HG03565 (cell line): ENCODE measurements at regions not wholly inside any gene's neighbourhood (a gene's known extent, or its start where the extent isn't known, plus 50 kb on each side); places are given as distances from the start of the nearest gene placed in this dataset.
"Not testable (repeated sequence)": the region's sequence is repeated elsewhere in the genome, so short reads cannot be mapped to it uniquely, and the experiment has no call there.

Experiments used
- ATAC-seq: cut with Tn5 transposase; IDR thresholded peaks from one replicate; pipeline ENCODE4 v1.9.1; 2021; ENCODE audit warnings: mild to moderate bottlenecking, moderate library complexity; ENCODE audit not compliant: unreplicated experiment

- ATAC-seq: no peak
These were observed 327.5 kb upstream of the PHF14 start for GRCh38 chr7:10646194-10646593.

DNA sequence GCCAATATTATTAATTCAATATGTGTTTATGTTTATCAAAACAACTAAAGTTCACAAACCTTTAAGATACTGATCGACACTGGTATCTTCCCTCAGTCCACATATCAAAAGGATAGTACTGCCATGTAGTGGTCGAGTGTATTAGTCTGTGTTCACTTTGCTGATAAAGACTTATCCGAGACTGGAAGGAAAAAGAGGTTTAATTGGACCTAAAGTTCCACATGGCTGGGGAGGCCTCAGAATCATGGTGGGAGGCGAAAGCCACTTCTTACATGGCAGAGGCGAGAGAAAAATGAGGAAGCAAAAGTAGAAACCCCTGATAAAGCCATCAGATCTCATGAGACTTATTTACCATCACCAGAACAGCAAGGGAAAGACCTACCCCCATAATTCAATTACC lies 325.4 kb upstream of the PHF14 start:
- no peak for ATAC-seq

DNA sequence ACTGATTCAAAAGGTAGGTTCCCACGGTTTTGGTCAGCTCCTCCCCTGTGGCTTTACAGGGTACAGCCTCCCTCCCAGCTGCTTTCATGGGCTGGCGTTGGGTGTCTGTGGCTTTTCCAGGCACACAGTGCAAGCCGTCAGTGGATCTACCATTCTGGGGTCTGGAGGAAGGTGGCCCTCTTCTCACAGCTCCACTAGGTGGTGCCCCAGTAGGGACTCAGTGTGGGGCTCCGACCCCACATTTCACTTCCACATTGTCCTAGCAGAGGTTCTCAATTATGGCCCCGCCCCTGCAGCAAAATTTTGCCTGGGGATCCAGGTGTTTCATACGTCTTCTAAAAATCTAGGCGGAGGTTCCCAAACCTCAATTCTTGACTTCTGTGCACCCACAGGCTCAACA lies 324.6 kb upstream of the PHF14 start:
- ATAC-seq: not testable (repeated sequence)

- ATAC-seq: no peak
These were observed 318.6 kb upstream of the PHF14 start for GRCh38 chr7:10655031-10655430.

DNA sequence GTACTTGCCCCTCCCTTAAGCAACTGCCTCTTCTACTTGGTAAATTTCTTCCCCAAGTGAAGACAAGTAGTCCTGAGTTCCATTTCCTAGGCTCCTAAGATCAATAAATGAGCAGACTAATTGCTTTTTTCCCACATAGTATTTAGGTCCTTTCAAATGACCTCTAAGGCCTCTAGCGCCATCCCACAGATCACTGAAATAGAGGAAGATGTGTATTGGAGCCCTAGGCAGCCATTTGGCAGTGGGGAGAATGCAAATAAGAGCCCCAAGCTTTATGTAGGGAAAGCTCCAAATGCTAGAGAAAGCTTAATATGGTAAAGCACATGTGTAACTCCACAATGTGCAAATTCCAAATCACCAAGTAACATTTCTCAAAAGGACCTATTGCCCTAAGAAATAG lies 316.5 kb upstream of the PHF14 start:
- ATAC-seq: no peak

- ATAC-seq: no peak
These were observed 315.8 kb upstream of the PHF14 start for GRCh38 chr7:10657837-10658236.

- ATAC-seq: no peak
These were observed 311.2 kb upstream of the PHF14 start for GRCh38 chr7:10662491-10662890.

DNA sequence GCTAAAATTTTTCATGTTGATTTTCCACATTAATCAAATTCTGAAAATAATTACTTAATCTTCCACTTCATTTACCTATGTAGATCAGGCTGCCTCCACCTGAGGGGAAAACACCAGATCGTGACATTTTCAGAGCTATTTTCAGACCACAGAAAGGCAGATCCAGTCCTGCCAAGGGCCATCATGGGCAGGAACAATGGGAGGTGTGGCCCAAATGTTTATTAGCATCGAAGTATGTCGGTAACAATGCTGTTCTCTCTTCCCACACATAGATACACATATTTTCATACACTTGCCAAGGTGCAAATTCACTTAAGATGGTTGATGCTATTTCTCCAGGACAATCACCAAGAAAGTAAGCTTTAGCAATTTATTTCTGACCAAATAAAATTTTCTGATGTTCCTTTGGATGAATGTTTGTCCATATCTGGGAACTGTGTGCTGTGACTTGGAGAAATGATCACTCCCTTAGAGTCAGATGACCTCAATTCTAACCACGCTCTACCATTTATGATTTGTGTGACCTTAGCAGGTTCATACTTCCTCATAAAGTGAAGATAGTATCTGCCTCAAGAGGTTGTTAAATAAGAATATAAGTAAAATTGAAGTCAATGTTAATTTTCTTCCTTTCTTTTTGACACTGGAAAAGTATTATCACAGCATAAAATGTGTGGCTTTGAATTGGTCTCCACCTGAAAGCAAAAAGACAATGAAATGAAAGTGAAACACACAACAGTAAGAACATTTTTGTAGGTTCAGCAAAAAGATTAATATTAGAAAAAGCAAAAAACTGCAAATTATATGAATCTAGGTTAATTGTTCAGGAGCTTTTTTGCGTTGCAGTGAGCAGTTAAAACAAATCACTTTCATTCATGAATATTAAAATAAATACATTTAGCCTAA lies 310.4 kb upstream of the PHF14 start:
- peak; percentile 53 for ATAC-seq

DNA sequence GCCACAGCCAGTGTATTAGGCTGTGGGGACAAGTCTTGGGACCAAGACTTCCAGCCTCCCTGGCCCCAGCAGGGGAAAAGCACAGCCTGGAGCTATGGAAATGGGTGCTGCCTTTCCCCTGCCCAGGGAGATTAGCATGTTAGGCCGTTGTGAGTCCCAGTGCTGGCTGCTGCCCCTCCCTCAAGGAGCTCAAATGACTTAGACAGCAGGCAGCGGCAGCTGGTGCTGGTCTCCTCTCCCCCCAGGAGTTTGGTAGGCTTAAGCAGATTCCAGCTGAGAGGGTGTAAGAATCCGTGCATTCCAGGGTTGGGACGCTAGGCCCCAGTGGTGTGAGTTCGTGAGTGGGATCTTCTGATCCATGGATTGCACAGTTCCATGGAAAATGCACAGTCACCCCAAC lies 301.5 kb upstream of the PHF14 start:
- no peak for ATAC-seq

- no peak for ATAC-seq
These were observed 296.5 kb upstream of the PHF14 start for GRCh38 chr7:10677211-10677610.

DNA sequence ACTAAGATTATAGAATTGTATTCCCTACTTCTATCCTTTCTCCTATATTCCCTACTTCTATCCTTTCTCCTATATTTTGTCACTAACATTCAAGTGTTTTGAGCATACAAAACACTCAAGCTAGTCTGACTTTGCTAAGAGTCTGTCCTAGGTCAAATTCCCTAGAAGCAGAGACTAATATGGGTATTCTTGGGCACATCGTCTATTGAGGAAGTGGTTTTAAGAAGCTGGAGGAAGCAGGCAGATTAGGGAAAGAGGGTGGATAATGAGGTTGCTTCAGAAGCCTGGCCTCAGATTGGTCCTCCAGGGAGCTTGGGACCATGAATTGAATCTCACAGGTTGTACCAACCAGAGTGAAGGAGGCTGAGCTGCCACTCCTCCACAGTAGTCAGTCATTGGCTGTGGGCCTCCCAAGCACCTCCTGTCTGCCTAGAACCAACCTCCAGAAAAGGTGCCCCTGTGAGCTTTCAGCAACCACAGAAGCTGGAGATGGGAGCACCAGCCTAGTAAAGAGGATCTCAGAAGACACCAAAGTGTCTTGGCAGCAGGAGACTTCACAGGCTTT lies 295.9 kb upstream of the PHF14 start:
- no peak for ATAC-seq

DNA sequence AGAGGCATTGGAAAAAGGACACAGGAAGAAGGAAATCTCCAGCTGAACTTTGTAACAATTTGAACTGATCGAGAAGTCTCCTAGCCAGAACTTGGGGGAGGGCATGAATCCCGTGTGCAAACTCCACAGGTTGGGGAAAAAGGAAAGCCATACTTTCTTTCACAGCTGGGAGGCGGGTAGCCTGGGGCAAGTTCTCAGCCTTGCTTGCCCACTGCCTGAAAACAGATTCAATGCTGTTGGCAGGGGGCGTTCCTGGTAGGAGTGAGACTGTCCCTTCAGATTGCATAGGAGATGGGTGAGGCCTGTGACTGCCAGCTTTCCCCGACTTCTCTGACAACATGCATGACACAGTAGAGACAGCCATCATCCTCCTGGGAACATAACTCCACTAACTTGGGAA lies 289.1 kb upstream of the PHF14 start:
- ATAC-seq: no peak

- ATAC-seq: no peak
These were observed 288.6 kb upstream of the PHF14 start for GRCh38 chr7:10685040-10685439.

DNA sequence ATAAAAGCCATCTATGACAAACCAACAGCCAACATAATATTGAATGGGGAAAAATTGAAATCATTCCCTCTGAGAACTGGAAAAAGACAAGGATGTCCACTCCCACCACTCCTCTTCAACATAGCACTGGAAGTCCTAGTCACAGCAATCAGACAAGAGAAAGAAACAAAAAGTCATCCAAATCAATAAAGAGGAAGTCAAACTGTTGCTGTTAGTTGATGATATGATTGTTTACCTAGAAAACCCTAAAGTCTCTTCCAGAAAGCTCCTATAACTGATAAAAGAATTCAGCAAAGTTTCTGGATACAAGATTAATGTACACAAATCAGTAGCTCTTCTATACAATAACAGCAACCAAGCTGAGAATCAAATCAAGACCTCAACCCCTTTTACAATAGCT lies 285.1 kb upstream of the PHF14 start:
- ATAC-seq: no peak

- ATAC-seq: no peak
These were observed 277.6 kb upstream of the PHF14 start for GRCh38 chr7:10696064-10696463.

DNA sequence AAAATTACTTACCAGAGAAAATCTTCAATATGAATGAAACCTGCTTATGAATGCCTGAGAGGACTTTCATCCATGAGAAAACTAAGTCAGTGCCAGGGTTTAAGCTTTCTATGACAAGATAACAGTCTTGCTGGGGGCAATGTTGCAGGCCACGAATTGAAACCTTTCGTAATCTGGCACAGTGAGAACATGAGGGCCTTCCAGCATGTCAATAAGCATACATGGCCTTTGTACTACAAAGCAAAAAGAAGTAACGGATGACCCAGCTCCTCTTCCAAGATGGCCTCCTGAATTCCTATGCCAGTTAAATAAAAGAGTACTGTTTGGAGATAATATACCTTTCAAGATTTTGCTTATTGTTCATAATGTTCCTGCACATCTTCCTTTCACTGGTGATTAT lies 270.6 kb upstream of the PHF14 start:
- ATAC-seq: no peak

GRCh38 chr7:10703981-10704380 lies 269.7 kb upstream of the PHF14 start:
- no peak for ATAC-seq

DNA sequence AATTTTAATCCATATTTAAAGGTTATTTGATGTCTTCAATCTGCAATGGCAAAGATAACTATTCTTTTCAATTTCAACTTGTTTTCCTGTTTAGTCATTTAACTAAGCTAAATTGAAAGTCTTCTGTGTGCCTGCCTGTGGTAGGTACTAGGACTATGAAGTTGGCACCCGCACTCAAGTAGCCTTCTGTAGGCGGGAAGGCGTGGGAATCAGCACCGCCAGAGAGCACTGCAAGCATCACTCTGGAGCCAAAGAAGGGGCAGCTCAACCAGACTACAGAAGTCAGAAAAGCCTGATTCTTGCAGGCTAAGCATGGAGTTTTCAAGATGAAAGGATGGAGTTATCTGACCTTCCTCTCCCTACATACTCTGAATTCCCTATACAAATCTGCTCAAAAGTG lies 269.0 kb upstream of the PHF14 start:
- ATAC-seq: no peak

- ATAC-seq: peak; percentile 99
These were observed 266.7 kb upstream of the PHF14 start for GRCh38 chr7:10706875-10707493.

DNA sequence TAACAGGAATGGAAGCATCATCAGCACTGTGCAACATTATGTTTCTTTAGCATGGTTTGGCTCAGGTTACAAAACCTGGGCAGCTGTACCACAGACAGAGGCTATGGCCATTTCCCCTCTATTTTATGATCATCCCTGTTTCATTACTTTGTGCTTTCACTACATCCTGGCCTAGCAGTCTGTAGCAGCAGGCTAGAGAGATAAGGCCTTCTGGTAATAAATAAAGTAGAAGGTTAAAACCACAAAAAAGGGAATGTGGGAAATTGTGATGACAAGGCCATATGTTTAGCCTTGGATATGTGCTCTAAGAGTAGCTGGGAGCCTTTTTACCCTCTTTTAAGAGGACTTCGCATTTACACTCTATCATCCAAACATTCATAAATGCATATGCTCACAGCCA lies 266.2 kb upstream of the PHF14 start:
- ATAC-seq: peak; percentile 20

- no peak for ATAC-seq
These were observed 265.2 kb upstream of the PHF14 start for GRCh38 chr7:10708447-10708846.

DNA sequence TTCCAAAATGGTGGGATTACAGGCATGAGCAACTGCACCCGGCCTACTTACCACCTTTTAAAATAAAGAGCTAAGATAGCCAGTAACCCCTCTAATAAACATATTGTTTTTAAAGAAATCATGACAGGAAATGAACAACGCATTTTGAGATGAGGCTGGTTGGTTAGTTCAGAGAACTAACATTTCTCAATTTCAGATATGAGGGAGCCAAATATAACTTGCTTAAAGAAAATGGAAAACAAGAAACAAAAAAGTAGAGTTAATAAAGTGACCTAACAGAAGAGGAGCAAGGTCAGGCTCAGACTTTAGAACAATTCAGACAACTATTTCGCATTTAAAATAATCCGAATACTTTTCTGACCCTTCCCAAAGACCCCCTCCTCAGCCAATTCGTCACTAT lies 254.9 kb upstream of the PHF14 start:
- ATAC-seq: no peak
